ENCODE measurements at regions not wholly inside any gene's neighbourhood (a gene's known extent, or its start where the extent isn't known, plus 50 kb on each side); places are given as distances from the start of the nearest gene placed in this dataset.

- DNase-seq, result no peak
Observed at GRCh38 chr2:38509947-38510326, 92.8 kb downstream of the HNRNPLL start.

GRCh38 chr2:38509314-38509946 is 93.3 kb downstream of the HNRNPLL start:
- DNase-seq, result peak; percentile 72

GRCh38 chr2:38508311-38509039 is 94.3 kb downstream of the HNRNPLL start:
- DNase-seq, result peak; percentile 83

- DNase-seq, result no peak
Observed at GRCh38 chr2:38507712-38508111, 95.0 kb downstream of the HNRNPLL start.

GRCh38 chr2:38505779-38506178 is 96.9 kb downstream of the HNRNPLL start:
- DNase-seq, result peak; percentile 79

- no peak for DNase-seq
Observed at GRCh38 chr2:38504169-38504568, 98.6 kb downstream of the HNRNPLL start.

GRCh38 chr2:38502107-38502506 is 100.6 kb downstream of the HNRNPLL start:
- no peak for DNase-seq

GRCh38 chr2:38500283-38500634 is 102.5 kb downstream of the HNRNPLL start:
- DNase-seq, result no peak

- no peak for DNase-seq
Observed at GRCh38 chr2:38499548-38500282, 103.0 kb downstream of the HNRNPLL start.

GRCh38 chr2:38498045-38498481 is 104.7 kb downstream of the HNRNPLL start:
- DNase-seq, result no peak

- DNase-seq, result no peak
Observed at GRCh38 chr2:38497670-38498037, 105.1 kb downstream of the HNRNPLL start.

- DNase-seq, result no peak
Observed at GRCh38 chr2:38496927-38497669, 105.6 kb downstream of the HNRNPLL start.

GRCh38 chr2:38495880-38496279 is 106.8 kb downstream of the HNRNPLL start:
- DNase-seq, result no peak

GRCh38 chr2:38494394-38494793 is 108.3 kb downstream of the HNRNPLL start:
- DNase-seq, result no peak

- no peak for DNase-seq
Observed at GRCh38 chr2:38492042-38492615, 110.6 kb downstream of the HNRNPLL start.

- no peak for DNase-seq
Observed at GRCh38 chr2:38491436-38491835, 111.3 kb downstream of the HNRNPLL start.

- DNase-seq, result no peak
Observed at GRCh38 chr2:38489846-38490245, 112.8 kb upstream of the ATL2 start.

- DNase-seq, result no peak
Observed at GRCh38 chr2:38487852-38488251, 110.8 kb upstream of the ATL2 start.

GRCh38 chr2:38486213-38487026 is 109.3 kb upstream of the ATL2 start:
- DNase-seq, result no peak

GRCh38 chr2:38485734-38486133 is 108.7 kb upstream of the ATL2 start:
- no peak for DNase-seq

GRCh38 chr2:38484957-38485356 is 107.9 kb upstream of the ATL2 start:
- no peak for DNase-seq

Measured in fibroblast of skin of scalp (primary cell).